ENCODE measurements at regions not wholly inside any gene's neighbourhood (a gene's known extent, or its start where the extent isn't known, plus 50 kb on each side); places are given as distances from the start of the nearest gene placed in this dataset.

- Histone ChIP-seq H3K18ac (ENCODE audit: extremely low read depth, low read length) (no peak overlapping the region), H2BK20ac (ENCODE audit: low read length) (no peak overlapping the region), H3K27me3 (replicated peaks in 1 of 4; ENCODE audit: control insufficient read depth in 3 of 4, extremely low read depth in 1 of 4, insufficient read depth in 3 of 4, low read length in 3 of 4) (no peaks in the 10 kb centered on the region), H3K79me2 (ENCODE audit: control insufficient read depth in 1 of 2, insufficient read depth in 2 of 2, low read length in 2 of 2) (no peaks in the 10 kb centered on the region), H3K14ac (ENCODE audit: insufficient read length) (no peak overlapping the region), H2BK12ac (ENCODE audit: low read depth, low read length) (no peak overlapping the region), H2AK5ac (ENCODE audit: low read depth, low read length) (no peak overlapping the region), H3K27ac (ENCODE audit: low read depth, low read length) (no peak overlapping the region), H2BK15ac (ENCODE audit: low read length) (no peak overlapping the region), H3K36me3 (ENCODE audit: control insufficient read depth in 2 of 4, insufficient read depth in 4 of 4, low read length in 3 of 4) (no peaks in the 10 kb centered on the region), H3K23ac (ENCODE audit: insufficient read length) (no peak overlapping the region), H3K23me2 (ENCODE audit: low read depth, low read length) (no peaks in the 10 kb centered on the region), H3K79me1 (ENCODE audit: low read depth, low read length) (no peaks in the 10 kb centered on the region), H3K56ac (replicated peaks; ENCODE audit: insufficient read length, low read depth, low read length) (no peak overlapping the region), H3K4me2 (ENCODE audit: insufficient read depth in 1 of 2, low read depth in 2 of 2, low read length in 2 of 2) (no peak overlapping the region), H3K4me3 (ENCODE audit: extremely low read depth in 1 of 4, insufficient read depth in 2 of 4, low read depth in 3 of 4, low read length in 4 of 4) (no peak overlapping the region), H2BK120ac (replicated peaks; ENCODE audit: low read depth, low read length) (no peak overlapping the region), H3K9ac (replicated peaks in 1 of 4; ENCODE audit: extremely low read depth in 1 of 4, low read depth in 3 of 4, low read length in 3 of 4) (no peak overlapping the region), H3K4ac (replicated peaks; ENCODE audit: insufficient read length, low read depth, low read length) (no peak overlapping the region), H2BK5ac (ENCODE audit: low read depth, low read length) (no peak overlapping the region), H4K5ac (ENCODE audit: insufficient read length, low read depth, low read length) (no peak overlapping the region), H3K4me1 (replicated peaks in 1 of 4; ENCODE audit: control insufficient read depth in 3 of 4, insufficient read depth in 4 of 4, low read length in 3 of 4) (peaks cover 0 to 3% (median 2%) of the 10 kb centered on the region in 4 experiments; a peak in 4 of 7 replicates), H4K91ac (replicated peaks; ENCODE audit: insufficient read length, low read length) (no peak overlapping the region), H2AFZ (ENCODE audit: low read length) (no peak overlapping the region), H3K9me3 (ENCODE audit: insufficient read depth in 2 of 2, low read depth in 1 of 2, low read length in 1 of 2) (peaks cover 0 to 4% of the 10 kb centered on the region in 2 experiments; a peak in 1 of 4 replicates), H4K20me1 (replicated peaks in 1 of 2; ENCODE audit: control insufficient read depth in 1 of 2, insufficient read depth in 2 of 2, low read length in 2 of 2) (no peaks in the 10 kb centered on the region), H4K8ac (ENCODE audit: extremely low read depth, insufficient read depth, low read length) (no peak overlapping the region)
- DNase-seq (ENCODE audit: low read depth in 1 of 2, low spot score in 2 of 2) (no peak), FAIRE-seq (no peak)
- CTCF ChIA-PET (ENCODE audit: partially characterized antibody) = interaction anchor here (0.6 to 2.2 kb wide), 3 partner anchors 12 to 208 kb away, joined by 3 to 5 read pairs (median 4); no protein-coding TSS in a partner anchor
- POLR2A ChIA-PET (ENCODE audit: partially characterized antibody) = no interaction called here
- WGBS, 2 experiments (ENCODE audit: extremely low coverage in 1 of 2, insufficient coverage in 1 of 2, insufficient read length in 1 of 2, insufficient replicate concordance in 2 of 2, low coverage in 1 of 2, low lambda C conversion rate in 2 of 2, missing lambda C conversion rate in 1 of 2) = 86% methylated on average over 2 of the region's 2 CpGs; no CpG with 5 or more reads in 1 of the 2 experiments
- no peak for TF ChIP-seq TBP (IDR thresholded peaks at IDR 0.05; ENCODE audit: low read depth, low read length)
Observed at GRCh38 chr5:5704352-5704751, 281.9 kb downstream of the ICE1 start.

Data from H1 (cell line).